OCI-LY3 (cell line): ENCODE measurements at regions not wholly inside any gene's neighbourhood (a gene's known extent, or its start where the extent isn't known, plus 50 kb on each side); places are given as distances from the start of the nearest gene placed in this dataset.

Experiments
- EZH2phosphoT487 ChIP-seq: fragments of 200-600 bp; shearing (Covaris generic); IDR thresholded peaks from 2 replicates; pipeline ENCODE4 v1.6.1; 2018; ENCODE audit warnings: antibody characterized with exemption, mixed run types, low read depth
- TF ChIP-seq, protein P1 (sequence below): fragments of 200-600, 300-600 bp; sonication (generic); IDR thresholded peaks from 2 replicates; pipeline ENCODE4 v1.5.1; 2014; ENCODE audit warnings: antibody characterized with exemption, low read length, low read depth

DNA sequence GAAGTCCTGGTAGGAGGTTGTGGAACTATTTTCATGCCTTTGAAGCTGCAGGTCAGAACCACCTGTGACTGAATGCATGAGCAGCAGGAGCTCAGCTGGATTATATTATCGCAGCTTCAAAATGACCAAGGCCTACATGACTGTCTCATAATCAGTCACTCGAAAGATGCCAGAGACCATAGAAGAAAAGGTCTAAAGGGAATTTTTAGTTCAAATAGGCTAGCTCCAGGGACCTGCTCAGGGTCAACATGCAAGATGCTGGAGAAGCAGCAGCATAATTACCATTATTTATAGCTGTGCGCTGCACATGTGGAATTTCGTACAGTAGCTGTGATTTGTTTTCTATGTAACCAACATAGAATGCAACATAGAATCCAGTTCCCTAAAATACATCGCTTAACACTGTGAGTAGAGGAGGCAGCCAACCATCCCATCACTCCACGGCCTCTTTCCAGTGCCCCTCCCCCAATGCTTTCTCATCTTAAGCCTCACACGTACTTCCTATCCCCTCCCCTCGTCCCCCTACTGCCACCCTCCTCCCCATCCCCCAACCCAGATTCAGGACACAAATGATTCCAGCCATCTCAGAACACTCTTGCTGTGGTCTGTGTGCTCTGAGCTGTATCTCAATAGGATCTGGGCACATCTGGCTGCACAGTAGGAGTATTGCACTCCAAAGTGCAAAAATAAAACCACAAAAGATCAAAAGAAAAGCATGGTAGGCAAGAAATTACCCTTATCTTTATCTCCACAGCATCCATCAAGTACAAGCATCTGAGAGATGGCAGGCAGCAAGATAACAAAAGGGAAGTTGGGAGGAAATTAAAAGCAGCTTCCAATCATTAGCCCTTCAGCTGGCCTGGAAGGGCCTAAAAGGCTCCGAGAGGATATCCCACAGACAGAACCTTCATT is 352.8 kb upstream of the SEMA6D start:
- TF ChIP-seq, protein P1, sequence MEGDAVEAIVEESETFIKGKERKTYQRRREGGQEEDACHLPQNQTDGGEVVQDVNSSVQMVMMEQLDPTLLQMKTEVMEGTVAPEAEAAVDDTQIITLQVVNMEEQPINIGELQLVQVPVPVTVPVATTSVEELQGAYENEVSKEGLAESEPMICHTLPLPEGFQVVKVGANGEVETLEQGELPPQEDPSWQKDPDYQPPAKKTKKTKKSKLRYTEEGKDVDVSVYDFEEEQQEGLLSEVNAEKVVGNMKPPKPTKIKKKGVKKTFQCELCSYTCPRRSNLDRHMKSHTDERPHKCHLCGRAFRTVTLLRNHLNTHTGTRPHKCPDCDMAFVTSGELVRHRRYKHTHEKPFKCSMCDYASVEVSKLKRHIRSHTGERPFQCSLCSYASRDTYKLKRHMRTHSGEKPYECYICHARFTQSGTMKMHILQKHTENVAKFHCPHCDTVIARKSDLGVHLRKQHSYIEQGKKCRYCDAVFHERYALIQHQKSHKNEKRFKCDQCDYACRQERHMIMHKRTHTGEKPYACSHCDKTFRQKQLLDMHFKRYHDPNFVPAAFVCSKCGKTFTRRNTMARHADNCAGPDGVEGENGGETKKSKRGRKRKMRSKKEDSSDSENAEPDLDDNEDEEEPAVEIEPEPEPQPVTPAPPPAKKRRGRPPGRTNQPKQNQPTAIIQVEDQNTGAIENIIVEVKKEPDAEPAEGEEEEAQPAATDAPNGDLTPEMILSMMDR, result no peak
- no peak for TF ChIP-seq EZH2phosphoT487
